NCI-H510A (cell line): ENCODE measurements at regions not wholly inside any gene's neighbourhood (a gene's known extent, or its start where the extent isn't known, plus 50 kb on each side); places are given as distances from the start of the nearest gene placed in this dataset.
"Not testable (repeated sequence)": the region's sequence is repeated elsewhere in the genome, so short reads cannot be mapped to it uniquely, and the experiment has no call there.

Experiments used
- DNase-seq: peaks from one replicate; lab custom pipeline; 2025; lab: John Stamatoyannopoulos, UW

- DNase-seq, result no peak
Measured at GRCh38 chr2:175829741-175830140, 172.3 kb downstream of the LNPK start.

DNA sequence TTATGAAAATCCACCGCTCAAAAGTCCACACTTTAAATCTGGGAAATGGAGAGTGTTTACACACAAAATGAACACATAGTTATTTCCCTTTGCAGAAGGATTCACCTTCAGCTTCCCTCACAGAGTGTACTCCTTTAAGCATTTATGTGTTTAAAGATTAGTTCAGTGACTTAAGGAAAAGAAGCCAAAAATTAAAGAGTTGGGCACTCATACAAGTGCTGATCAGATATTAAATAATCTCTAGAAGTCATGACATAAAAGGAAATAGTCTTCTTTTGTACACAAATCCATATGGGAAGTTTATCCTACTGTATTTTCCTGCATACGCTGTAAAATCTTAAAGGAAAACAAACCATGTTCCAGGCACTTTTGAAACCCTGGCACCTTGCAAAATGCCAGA lies 174.2 kb downstream of the LNPK start:
- DNase-seq, result no peak

DNA sequence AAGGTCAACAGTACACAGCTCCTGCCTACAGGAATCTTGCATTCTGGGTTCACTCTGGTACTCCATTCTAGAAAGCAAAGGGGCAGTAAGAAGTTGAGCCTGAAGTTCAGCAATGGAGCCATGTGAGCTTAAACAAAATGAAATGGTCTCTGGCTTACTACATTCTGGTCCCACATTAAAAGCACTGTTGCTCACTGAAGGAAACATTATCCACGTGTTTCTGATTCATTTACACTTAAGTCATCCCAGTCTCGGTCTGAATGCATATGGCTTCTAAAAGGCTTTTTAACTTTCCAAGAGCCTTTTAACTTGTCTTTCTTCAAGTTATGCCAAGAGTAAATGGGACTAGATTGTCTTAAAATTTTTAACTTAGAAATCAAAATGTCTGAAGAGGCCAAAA lies 177.8 kb downstream of the LNPK start:
- no peak for DNase-seq

GRCh38 chr2:175823707-175824073 lies 178.4 kb downstream of the LNPK start:
- no peak for DNase-seq

GRCh38 chr2:175823002-175823706 lies 178.9 kb downstream of the LNPK start:
- DNase-seq, result no peak

- no peak for DNase-seq
Measured at GRCh38 chr2:175817221-175817620, 184.8 kb downstream of the LNPK start.

DNA sequence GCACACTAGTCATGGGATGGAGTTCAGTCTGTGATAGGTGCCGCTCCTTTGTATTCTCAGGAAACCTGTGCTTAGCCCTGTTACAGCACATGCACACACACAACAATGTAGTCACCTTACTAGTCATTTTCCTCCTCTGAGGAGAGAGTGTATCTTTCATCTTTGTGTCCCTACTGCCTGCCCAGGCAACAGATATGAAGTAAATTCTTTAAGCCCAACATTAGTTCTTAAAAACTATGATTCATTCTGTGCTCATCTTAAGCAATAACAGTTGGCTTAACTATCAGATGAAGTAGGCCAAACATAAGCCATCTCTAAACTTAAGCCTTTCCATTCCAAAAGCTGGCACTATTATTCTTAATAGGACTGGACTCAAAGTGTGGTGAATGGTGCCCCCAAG lies 186.5 kb downstream of the LNPK start:
- DNase-seq, result no peak

GRCh38 chr2:175811971-175812370 lies 190.1 kb downstream of the LNPK start:
- DNase-seq, result no peak

DNA sequence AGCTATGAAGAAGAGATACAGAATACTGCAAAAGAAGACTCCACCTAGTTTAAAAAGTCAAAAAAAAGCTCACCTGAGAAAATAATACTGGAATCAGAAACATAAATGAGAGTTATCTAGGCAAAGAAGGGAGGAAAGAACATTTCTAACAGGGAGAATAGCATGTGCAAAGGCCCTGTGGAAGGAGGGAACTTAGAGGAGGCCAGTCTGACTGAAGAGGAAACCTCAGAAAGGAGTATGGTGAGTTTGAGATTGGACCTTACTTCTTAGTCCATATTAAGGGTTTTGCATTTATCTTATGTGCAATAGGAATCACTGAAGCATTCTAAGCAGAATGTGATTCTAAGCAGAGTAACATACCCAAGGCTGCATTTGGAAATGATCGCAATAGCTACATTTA lies 193.2 kb downstream of the LNPK start:
- DNase-seq, result no peak

DNA sequence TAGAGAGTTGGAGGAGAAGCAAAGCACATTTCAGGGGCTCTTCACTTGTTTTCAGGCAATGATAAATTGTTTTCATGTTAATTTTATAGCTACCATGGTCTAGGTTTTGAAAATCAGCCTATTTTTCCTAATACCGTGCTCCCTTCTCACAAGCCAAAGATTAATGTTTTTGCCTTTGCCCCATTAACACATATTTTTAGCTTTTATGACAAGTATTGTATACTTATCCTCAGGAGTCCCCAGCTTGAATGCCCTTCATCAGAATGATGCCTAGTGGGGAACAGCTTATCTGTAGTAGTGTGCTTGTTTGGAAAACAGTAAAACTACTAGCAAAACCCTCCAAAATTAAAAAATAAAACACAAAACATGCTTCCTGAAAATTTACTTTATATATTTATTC lies 194.0 kb downstream of the LNPK start:
- DNase-seq, result no peak

GRCh38 chr2:175807031-175807873 lies 194.8 kb downstream of the LNPK start:
- no peak for DNase-seq

DNA sequence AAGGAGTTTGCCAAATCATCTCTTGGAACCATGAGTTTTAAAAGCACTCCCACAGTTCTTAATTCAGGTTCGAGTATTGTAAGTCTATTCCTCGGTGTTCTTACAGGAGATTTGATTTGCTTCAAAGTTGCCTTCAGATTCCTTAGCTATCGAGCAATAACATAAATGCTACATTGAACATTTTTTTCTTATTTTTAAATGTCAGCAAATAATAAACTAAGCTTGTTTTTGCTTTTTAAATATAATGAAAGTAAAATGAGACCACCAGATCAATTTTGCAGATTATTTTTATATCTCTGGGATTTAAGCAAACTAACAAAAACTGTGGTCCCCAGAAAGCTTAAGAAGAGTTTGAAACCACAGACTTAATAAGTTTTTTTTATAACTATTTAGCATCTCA lies 195.5 kb downstream of the LNPK start:
- no peak for DNase-seq

- DNase-seq, result no peak
Measured at GRCh38 chr2:175806125-175806490, 196.0 kb downstream of the LNPK start.

DNA sequence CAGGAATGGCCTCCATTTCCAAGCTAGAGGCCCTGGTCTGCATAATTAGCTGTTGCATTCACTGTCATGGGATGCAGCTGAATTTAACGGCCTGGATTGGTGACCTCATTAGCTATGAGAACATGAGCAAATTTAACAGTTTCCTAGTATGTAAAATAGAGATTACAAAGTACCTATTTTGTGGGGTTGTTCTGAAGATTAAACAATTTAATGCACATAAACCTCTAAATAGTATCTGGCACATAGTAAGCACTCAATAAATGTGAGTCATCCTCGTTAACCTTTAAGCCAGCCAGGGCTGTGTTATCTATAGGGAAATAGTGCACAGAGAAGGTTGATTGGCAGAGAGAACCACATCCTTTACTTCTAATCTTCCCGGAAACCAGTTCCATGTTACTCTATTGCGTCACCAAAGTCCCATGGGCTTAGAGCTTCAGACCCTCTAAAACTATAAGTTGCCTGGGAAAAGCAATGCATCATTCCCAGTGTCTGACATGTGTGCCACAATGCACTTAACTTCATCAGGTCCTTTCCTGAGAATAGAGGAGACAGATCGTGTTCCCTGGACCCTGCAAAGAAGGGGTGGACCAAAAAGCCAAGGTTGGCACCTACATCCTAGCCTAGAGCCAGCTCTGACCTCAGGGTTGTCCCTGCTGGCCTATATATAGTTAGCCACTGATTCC lies 196.5 kb downstream of the LNPK start:
- DNase-seq, result no peak

DNA sequence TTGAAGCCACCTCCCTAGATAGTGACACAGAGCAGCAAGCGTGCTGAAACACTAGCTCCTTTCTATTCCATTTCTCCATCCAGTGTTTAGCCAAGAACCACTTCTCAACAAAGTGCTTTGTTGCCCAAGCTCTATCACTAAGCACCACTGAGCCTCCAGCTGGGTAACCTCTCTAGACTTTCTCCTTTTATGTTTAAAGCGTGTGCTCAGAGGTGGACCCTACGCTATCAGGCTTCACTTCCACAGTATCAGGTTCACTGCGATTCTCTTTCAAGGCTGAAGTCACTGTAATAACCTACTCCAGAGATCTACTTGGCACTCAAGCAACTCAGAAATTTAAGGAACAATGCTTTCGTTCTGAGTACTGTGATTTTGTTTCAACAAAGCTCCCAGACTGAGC lies 197.9 kb downstream of the LNPK start:
- DNase-seq, result peak; percentile 5

DNA sequence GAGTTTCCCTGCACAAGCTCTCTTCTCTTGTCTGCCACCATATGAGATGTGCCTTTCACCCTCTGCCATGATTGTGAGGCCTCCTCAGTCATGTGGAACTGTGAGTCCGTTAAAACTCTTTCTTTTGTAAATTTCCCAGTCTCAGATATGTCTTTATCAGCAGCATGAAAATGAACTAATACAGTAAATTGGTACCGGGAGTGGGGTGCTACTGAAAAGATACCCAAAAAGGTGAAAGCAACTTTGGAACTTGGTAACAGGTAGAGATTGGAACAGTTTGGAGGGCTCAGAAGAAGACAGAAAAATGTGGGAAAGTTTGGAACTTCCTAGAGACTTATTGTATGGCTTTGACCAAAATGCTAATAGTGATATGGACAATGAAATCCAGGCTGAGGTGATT lies 205.6 kb downstream of the LNPK start:
- not testable (repeated sequence) for DNase-seq

- DNase-seq, result no peak
Measured at GRCh38 chr2:175793648-175794047, 208.4 kb downstream of the LNPK start.

- DNase-seq, result no peak
Measured at GRCh38 chr2:175792881-175793280, 209.2 kb downstream of the LNPK start.

- DNase-seq, result no peak
Measured at GRCh38 chr2:175792199-175792598, 209.9 kb downstream of the LNPK start.

DNA sequence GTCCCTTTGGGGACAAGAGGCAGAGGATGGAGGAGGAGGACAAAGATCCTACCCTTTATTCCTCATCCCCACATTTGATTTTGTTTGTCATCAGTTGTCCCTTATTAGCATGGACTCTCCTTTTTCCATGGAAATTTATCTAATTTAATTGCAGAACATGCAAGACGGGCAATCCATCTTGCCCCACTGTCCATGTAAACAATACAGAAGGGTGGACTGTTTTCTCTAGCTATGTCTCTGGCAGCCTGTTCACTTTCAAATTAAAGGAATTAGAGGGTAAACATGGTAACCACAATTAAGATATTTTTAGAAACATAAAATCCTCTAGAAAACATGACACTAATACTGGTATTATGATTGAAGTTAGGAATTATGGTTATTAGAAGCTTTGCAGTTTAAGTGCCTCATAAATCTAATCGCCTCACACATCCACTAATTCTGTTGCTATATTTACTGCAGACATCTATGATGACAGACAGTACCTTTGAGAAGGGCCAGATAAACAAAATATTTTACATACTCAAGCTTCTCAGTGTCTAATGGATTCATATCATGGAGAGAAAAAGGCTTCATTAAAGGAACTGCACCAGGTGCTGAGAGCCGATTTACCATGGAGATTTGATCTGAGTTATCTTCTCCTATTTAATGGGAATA lies 215.5 kb downstream of the LNPK start:
- no peak for DNase-seq

GRCh38 chr2:175777337-175777736 lies 224.7 kb downstream of the LNPK start:
- DNase-seq, result not testable (repeated sequence)

DNA sequence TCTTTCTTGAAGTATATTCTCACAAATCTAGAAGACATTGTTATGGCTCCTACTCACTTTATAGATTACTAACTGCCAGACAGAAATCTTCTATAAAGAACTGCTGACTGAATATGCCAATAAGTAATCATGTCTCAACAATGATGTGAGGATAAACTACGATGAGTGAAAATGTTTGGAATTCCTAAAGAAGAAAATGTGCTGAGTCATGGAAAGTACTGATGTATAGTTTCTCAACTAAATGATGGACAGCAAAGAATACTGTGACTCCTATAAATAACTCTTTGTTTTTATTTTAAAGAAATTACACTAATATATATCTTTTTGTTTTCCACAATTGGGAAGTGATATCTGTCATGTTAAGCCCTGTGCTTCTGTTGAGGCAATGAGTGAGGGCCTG lies 232.9 kb downstream of the LNPK start:
- no peak for DNase-seq

DNA sequence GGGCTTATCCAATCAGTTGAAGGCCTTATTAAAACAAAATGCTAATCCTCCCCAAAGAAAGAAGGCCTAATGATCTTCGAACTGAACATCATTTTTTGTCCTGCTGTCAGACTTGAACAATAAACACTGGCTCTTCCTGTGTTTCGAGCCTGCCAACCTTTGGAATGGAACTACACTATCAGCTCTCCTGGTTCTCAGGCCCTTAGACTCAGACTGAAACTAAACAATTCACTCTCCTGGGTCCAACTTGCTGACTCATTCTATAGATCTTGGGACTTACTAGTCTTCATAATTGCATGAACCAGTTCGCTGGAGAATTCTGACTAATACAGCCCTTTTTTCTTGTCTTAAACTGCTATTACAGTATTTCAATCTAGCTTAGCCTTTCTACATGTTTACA lies 235.2 kb downstream of the LNPK start:
- DNase-seq, result no peak
